Panc1 (cell line): ENCODE measurements at regions not wholly inside any gene's neighbourhood (a gene's known extent, or its start where the extent isn't known, plus 50 kb on each side); places are given as distances from the start of the nearest gene placed in this dataset.

Experiments
- CTCF ChIP-seq: fragments of 450-650 bp; IDR thresholded peaks from 2 replicates; pipeline ENCODE4 v1.5.1; 2017; ENCODE audit warnings: mild to moderate bottlenecking
- POLR2AphosphoS5 ChIP-seq: IDR thresholded peaks from 2 replicates; pipeline ENCODE4 v1.6.1; 2012; ENCODE audit warnings: mild to moderate bottlenecking, low read depth, low read length, moderate library complexity
- REST ChIP-seq, 2 experiments: IDR thresholded peaks; 2 replicates each; pipeline ENCODE4 v1.6.1; 2011 to 2012; ENCODE audit warnings: low read depth in 2 of 2, control low read depth in 1 of 2, low read length in 1 of 2, mild to moderate bottlenecking in 1 of 2, moderate library complexity in 1 of 2; ENCODE audit not compliant: insufficient read depth in 1 of 2
- SIN3A ChIP-seq: IDR thresholded peaks from 2 replicates; pipeline ENCODE4 v1.6.1; 2012; ENCODE audit warnings: low read depth, mild to moderate bottlenecking, low read length, moderate library complexity, borderline replicate concordance; ENCODE audit not compliant: insufficient read depth
- TCF7L2 ChIP-seq: IDR thresholded peaks from 2 replicates; pipeline ENCODE4 v1.6.1; 2011; ENCODE audit warnings: mild to moderate bottlenecking, low read depth, low read length, inconsistent platforms

- TF ChIP-seq CTCF (no peak), POLR2AphosphoS5 (no peak), REST (IDR thresholded peaks at IDR 0.05; ENCODE audit: insufficient read depth in 1 of 2, low read depth in 2 of 2, low read length in 1 of 2) (no peak), TCF7L2 (no peak), SIN3A (no peak)
Measured at GRCh38 chr4:149031399-149031798, 589.2 kb upstream of the NR3C2 start.
